Lower leg skin (tissue), 4 donors: ENCODE measurements at regions not wholly inside any gene's neighbourhood (a gene's known extent, or its start where the extent isn't known, plus 50 kb on each side); places are given as distances from the start of the nearest gene placed in this dataset.

ENCODE experiments used
- DNase-seq, 2 donors: peaks; one replicate each; pipeline ENCODE4 v3.0.0-alpha.2; 2019; ENCODE audit warnings: low spot score in 2 of 2
- H3K4me3 ChIP-seq: fragments of 200-600 bp; sonication (generic); 2 replicates; pipeline ENCODE4 v1.5.1; 2017; ENCODE audit warnings: mild to moderate bottlenecking, low read depth; ENCODE audit not compliant: poor library complexity, severe bottlenecking
- CTCF ChIP-seq, 3 donors: fragments of 450-650 bp; IDR thresholded peaks; one replicate each; pipeline ENCODE4 v1.5.1; 2016; ENCODE audit warnings: antibody characterized with exemption in 3 of 3, mild to moderate bottlenecking in 3 of 3, moderate library complexity in 2 of 3
- POLR2A ChIP-seq, 2 donors: fragments of 450-650 bp; IDR thresholded peaks; one replicate each; pipeline ENCODE4 v1.6.1; 2016 to 2017; ENCODE audit warnings: antibody characterized with exemption in 2 of 2, mild to moderate bottlenecking in 1 of 2, moderate library complexity in 1 of 2
- WGBS, 2 donors: methylation state at CpG; one replicate each; pipeline ENCODE4 v1.1.5; 2018; 5-methylcytosine and 5-hydroxymethylcytosine counted together
- intact Hi-C: fragments of 100-400 bp; cut with DNase I; formaldehyde crosslinking; loops from one replicate; pipeline ENCODE4 v1.15.0; 2023; ENCODE audit warnings: low total_unique reads

DNA sequence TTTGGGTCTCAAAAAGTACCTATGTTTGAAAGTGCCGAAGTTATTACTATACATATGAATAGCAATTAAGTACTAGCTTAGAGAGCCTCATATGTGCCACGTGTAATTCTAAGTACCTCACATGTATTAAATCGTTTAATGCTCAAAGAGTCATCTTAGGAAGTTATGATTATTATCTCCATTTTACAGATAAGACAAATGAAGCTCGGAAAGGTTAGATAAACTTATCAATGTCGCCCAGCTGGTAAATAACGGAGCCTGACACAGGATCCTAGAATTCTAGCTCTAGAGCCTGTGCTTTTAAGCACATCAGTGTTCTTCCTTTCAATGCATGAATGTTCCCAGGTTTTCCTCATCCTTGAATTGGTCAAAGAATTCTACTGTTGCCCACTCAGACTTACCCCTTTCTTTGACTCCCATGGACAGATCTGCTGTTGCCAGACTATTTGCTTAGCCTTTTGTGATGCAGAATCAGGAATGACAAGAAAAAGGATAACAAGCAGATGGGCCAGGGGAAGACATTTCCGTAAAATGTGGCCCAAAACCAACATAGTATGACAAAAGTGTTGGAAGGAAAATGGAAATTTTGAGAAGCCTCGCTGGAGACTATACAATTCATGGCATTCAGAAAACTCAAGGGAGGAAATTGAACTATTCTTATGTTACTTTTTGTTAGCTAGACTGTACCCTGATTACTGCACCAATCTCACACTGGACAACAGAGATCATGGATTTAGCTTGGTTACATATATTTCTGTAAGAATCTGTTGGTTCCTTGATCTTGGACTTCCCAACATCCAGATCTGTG is 237.1 kb upstream of the CITED2 start:
- WGBS, 2 donors = 77 to 78% methylated on average over 8 of the region's 8 CpGs

GRCh38 chr6:139608466-139609261 is 234.2 kb upstream of the CITED2 start:
- WGBS, 2 donors = 93 to 94% methylated on average over 3 of the region's 3 CpGs
- intact Hi-C loops = no loop called here
- no peak for DNase-seq
- no peak for TF ChIP-seq POLR2A (IDR thresholded peaks at IDR 0.05)
- TF ChIP-seq CTCF (IDR thresholded peaks at IDR 0.05) = no peak
- H3K4me3 ChIP-seq = no peak overlapping the region

More for the DNA sequence above, 237.1 kb upstream of the CITED2 start:
- no peak for DNase-seq
- intact Hi-C loops = no loop called here
- TF ChIP-seq POLR2A (IDR thresholded peaks at IDR 0.05) = no peak
- no peak for TF ChIP-seq CTCF (IDR thresholded peaks at IDR 0.05)
- no peak overlapping the region for H3K4me3 ChIP-seq

GRCh38 chr6:139605350-139605749 is 230.9 kb upstream of the CITED2 start:
- H3K4me3 ChIP-seq = no peak overlapping the region
- WGBS, 2 donors = 61 to 75% methylated on average over 3 of the region's 3 CpGs
- TF ChIP-seq CTCF (IDR thresholded peaks at IDR 0.05) (no peak), POLR2A (IDR thresholded peaks at IDR 0.05) (no peak)
- intact Hi-C loops = no loop called here
- no peak for DNase-seq

GRCh38 chr6:139603581-139603980 is 229.1 kb upstream of the CITED2 start:
- TF ChIP-seq CTCF (IDR thresholded peaks at IDR 0.05) (no peak), POLR2A (IDR thresholded peaks at IDR 0.05) (no peak)
- DNase-seq = no peak
- 82 to 90% methylated on average over 2 of the region's 2 CpGs for WGBS, 2 donors
- intact Hi-C loops = no loop called here
- no peak overlapping the region for H3K4me3 ChIP-seq

DNA sequence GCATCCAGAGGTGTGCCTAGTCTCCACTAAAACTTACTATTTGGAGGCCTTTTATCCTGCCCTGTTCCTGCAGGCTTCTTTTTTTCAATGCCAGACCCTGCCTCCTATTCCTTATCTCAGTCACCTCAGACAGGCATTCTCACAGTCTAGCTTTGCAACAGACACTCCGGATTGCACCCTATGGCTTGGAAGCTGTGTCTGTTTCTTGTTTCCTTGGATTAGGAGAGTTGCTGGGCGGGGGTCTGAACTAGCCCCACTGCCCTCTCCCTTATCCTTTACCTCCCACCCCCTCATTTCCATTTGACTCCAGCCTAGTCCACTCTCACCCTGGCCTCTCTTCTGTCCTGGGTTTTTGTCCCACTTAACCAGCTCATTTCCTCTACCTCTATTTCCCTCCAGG is 228.1 kb upstream of the CITED2 start:
- TF ChIP-seq CTCF (IDR thresholded peaks at IDR 0.05) (no peak), POLR2A (IDR thresholded peaks at IDR 0.05) (no peak)
- no peak for DNase-seq
- H3K4me3 ChIP-seq = no peak overlapping the region
- intact Hi-C loops = no loop called here
- 91 to 94% methylated on average over 2 of the region's 2 CpGs for WGBS, 2 donors
